Right atrium auricular region (tissue), 2 donors: ENCODE measurements at regions not wholly inside any gene's neighbourhood (a gene's known extent, or its start where the extent isn't known, plus 50 kb on each side); places are given as distances from the start of the nearest gene placed in this dataset.

ENCODE experiments used
- DNase-seq: peaks from one replicate; pipeline ENCODE4 v3.0.0-alpha.2; 2019; ENCODE audit warnings: low spot score
- H3K27ac ChIP-seq, 2 donors: fragments of 200-600 bp; sonication (generic); 1 replicate in 1 of 2; 2 replicates in 1 of 2; pipeline ENCODE4 v1.5.1; 2016 to 2019
- H3K27me3 ChIP-seq, 2 donors: fragments of 200-600 bp; sonication (generic); one replicate each; pipeline versions ENCODE4 v1.5.1 to v1.6.0; 2017 to 2019
- H3K36me3 ChIP-seq: fragments of 200-600 bp; sonication (generic); one replicate; pipeline ENCODE4 v1.5.1; 2016
- H3K4me1 ChIP-seq, 2 donors: fragments of 200-600 bp; sonication (generic); one replicate each; pipeline versions ENCODE4 v1.5.1 to v1.6.0; 2017 to 2019
- H3K4me3 ChIP-seq, 2 donors: fragments of 200-600 bp; sonication (generic); 1 replicate in 1 of 2; 2 replicates in 1 of 2; pipeline ENCODE4 v1.5.1; 2017 to 2019; ENCODE audit warnings: mild to moderate bottlenecking in 1 of 2, moderate library complexity in 1 of 2
- H3K9me3 ChIP-seq, 2 donors: fragments of 200-600 bp; sonication (generic); one replicate each; pipeline ENCODE4 v1.5.1; 2019
- CTCF ChIP-seq, 2 donors: fragments of 200-600 bp; sonication (generic); IDR thresholded peaks; one replicate each; pipeline ENCODE4 v1.5.1; 2019; ENCODE audit warnings: antibody characterized with exemption in 2 of 2

DNA sequence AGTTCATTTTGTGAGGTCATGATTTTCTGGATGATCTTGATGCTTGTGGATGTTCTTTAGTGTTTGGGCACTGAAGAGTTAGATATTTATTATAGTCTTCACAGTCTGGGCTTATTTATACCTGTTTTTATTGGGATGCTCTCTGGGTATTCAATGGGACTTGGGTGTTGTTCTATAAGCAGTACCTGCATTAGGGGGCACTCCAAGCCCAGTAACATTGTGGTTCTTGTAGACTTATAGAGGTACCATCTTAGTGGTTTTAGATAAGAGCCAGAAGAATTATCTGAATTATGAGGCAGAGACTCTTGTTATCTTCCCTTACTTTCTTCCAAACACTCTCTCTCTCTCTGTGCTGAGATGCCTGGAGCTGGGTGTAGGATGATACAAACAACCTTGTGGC lies 470.0 kb downstream of the PIK3C3 start:
- no peaks in the 10 kb centered on the region for H3K9me3 ChIP-seq
- H3K27me3 ChIP-seq = no peaks in the 10 kb centered on the region
- no peak for DNase-seq
- no peaks in the 10 kb centered on the region for H3K4me1 ChIP-seq
- no peaks in the 10 kb centered on the region for H3K36me3 ChIP-seq
- H3K4me3 ChIP-seq = no peak overlapping the region
- no peak overlapping the region for H3K27ac ChIP-seq
- TF ChIP-seq CTCF (IDR thresholded peaks at IDR 0.05) = no peak

- Histone ChIP-seq H3K9me3 (no peaks in the 10 kb centered on the region), H3K27ac (no peak overlapping the region), H3K27me3 (no peaks in the 10 kb centered on the region), H3K36me3 (no peaks in the 10 kb centered on the region), H3K4me3 (no peak overlapping the region), H3K4me1 (no peaks in the 10 kb centered on the region)
- no peak for TF ChIP-seq CTCF (IDR thresholded peaks at IDR 0.05)
- DNase-seq = no peak
Measured at GRCh38 chr18:42426496-42427015, 471.5 kb downstream of the PIK3C3 start.

DNA sequence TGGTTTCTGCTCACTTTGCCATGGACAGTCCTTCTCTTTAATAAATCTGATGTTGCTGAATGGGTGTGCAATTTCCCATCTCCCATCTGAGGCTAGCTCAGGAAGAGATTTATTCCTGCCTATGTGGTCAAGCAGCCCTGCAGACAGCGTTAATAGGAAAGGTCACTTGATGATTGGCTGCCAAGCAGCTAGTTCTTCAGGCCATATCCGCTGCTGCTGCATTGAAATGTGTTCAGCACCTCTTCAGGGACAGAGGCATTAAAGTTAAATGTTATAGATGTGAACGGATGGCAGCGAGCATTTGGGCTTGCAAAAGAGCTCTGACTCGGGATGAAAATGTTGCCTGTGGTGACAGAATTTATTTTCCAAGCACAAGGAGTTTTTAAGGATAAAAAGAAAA lies 474.2 kb downstream of the PIK3C3 start:
- DNase-seq = no peak
- TF ChIP-seq CTCF (IDR thresholded peaks at IDR 0.05) = no peak
- Histone ChIP-seq H3K4me3 (no peak overlapping the region), H3K27ac (no peak overlapping the region), H3K4me1 (no peaks in the 10 kb centered on the region), H3K36me3 (no peaks in the 10 kb centered on the region), H3K27me3 (no peaks in the 10 kb centered on the region), H3K9me3 (no peaks in the 10 kb centered on the region)

GRCh38 chr18:42436222-42436765 lies 481.3 kb downstream of the PIK3C3 start:
- no peaks in the 10 kb centered on the region for H3K9me3 ChIP-seq

GRCh38 chr18:42437001-42437400 lies 482.0 kb downstream of the PIK3C3 start:
- no peaks in the 10 kb centered on the region for H3K9me3 ChIP-seq
- H3K27ac ChIP-seq = no peak overlapping the region
- H3K4me1 ChIP-seq = no peaks in the 10 kb centered on the region
- no peak overlapping the region for H3K4me3 ChIP-seq
- H3K36me3 ChIP-seq = no peaks in the 10 kb centered on the region
- no peaks in the 10 kb centered on the region for H3K27me3 ChIP-seq
- TF ChIP-seq CTCF (IDR thresholded peaks at IDR 0.05) = no peak
- no peak for DNase-seq

More at GRCh38 chr18:42436222-42436765, 481.3 kb downstream of the PIK3C3 start:
- no peak for TF ChIP-seq CTCF (IDR thresholded peaks at IDR 0.05)
- no peaks in the 10 kb centered on the region for H3K4me1 ChIP-seq
- no peak for DNase-seq
- no peaks in the 10 kb centered on the region for H3K27me3 ChIP-seq
- H3K4me3 ChIP-seq = no peak overlapping the region
- H3K36me3 ChIP-seq = no peaks in the 10 kb centered on the region
- H3K27ac ChIP-seq = no peak overlapping the region

DNA sequence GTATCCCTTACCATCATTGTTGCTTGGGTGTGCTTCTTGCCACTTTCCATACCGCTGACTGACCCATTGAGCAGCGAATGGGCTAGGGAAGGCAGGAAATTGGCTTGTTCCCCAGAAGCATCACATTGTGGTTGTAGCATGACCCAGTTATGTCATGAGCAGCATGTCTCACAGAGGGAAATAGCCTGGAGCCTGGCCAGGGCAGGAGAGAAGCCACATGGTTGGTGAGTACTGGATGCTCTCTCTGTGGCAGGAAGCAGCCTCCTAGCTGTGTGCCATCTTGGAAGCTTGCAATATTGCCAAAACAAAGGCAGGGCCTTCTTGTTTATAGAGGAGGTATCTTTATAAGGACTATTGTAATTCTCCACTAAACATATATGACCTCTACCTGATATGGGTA lies 482.6 kb downstream of the PIK3C3 start:
- H3K36me3 ChIP-seq = no peaks in the 10 kb centered on the region
- no peaks in the 10 kb centered on the region for H3K27me3 ChIP-seq
- H3K27ac ChIP-seq = no peak overlapping the region
- no peak overlapping the region for H3K4me3 ChIP-seq
- DNase-seq = no peak
- no peak for TF ChIP-seq CTCF (IDR thresholded peaks at IDR 0.05)
- H3K9me3 ChIP-seq = no peaks in the 10 kb centered on the region
- H3K4me1 ChIP-seq = no peaks in the 10 kb centered on the region
